NCI-H1417 treated with DMSO at 0.1 percent for 48 hours (cell line): ENCODE measurements at regions not wholly inside any gene's neighbourhood (a gene's known extent, or its start where the extent isn't known, plus 50 kb on each side); places are given as distances from the start of the nearest gene placed in this dataset.
"Not testable (repeated sequence)": the region's sequence is repeated elsewhere in the genome, so short reads cannot be mapped to it uniquely, and the experiment has no call there.

Experiments used
- DNase-seq: peaks from one replicate; lab custom pipeline; 2025; lab: John Stamatoyannopoulos, UW

GRCh38 chr17:74141612-74142011 is 61.9 kb upstream of the RPL38 start:
- DNase-seq, result no peak

DNA sequence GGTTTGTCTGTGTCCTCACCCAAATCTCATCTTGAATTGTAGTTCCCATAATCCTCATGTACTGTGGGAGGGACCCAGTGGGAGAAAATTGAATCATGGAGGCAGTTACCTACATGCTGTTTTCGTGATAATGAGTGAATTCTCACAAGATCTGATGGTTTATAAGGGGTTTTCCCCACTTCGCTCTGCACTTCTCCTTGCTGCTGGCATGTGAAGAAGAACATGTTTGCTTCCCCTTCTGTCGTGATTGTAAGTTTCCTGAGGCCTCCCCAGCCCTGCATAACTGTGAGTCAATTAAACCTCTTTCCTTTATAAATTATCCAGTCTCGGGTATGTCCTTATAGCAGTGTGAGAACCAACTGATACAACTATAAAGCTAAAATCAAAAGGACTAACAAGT is 60.2 kb upstream of the RPL38 start:
- not testable (repeated sequence) for DNase-seq

GRCh38 chr17:74145756-74146155 is 57.7 kb upstream of the RPL38 start:
- no peak for DNase-seq

DNA sequence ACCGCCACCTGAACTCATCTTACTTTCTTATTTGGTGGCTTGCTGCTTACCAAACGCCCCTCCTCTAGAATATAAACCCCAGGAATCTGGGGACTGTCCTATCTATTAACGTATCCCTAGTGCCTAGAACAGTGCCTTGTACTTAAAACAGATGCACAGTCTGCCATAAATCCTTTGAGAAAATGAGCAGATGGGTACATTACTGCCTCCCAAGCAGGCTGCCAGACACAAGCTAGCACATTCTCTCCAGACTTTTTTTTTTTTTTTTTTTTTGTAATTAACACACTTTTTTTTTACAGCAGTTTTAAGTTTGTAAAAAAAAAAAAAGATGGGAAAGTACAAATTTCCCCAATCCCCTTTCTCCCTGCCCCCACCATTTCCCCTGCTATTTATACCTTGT is 57.3 kb upstream of the RPL38 start:
- no peak for DNase-seq

- DNase-seq, result no peak
Observed at GRCh38 chr17:74147056-74147835, 56.2 kb upstream of the RPL38 start.

DNA sequence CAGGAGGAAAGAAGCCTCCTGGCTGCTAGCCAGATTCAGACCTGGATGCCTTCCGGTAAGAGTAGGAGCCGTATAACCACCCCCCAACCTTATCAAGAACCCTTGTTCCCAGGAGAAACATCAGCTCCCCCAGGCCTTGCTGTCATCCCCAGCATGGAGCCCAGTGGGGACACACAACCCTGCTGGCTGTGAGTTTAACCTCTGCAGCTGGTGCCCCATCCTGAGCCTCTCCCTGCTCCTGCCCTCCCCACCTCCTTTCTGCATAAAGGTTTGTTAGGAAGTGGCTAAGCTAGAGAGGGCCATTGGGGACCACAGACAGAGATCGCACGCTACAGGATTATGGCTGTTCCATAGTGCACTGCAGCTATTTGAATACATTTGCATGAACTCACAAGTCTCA is 55.5 kb upstream of the RPL38 start:
- DNase-seq, result no peak

DNA sequence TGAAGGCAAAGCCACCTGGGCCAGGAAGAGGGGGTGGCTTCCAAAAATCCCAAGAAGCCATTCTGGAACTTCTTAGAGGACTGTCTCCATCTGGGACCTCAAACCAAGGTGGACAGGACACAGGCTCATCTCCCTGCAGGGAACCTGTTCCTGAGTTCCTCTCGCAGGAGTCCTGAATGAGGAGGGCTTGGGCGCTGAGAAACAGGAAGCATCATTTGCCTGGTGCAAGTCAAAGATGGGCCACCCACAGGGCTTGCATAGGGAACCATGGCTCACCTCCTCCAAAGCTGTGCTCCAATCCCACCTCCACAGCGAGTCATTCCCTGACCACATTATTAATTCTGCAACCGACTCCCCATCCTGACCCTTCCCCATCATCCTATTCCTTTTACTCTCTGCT is 55.0 kb upstream of the RPL38 start:
- no peak for DNase-seq

DNA sequence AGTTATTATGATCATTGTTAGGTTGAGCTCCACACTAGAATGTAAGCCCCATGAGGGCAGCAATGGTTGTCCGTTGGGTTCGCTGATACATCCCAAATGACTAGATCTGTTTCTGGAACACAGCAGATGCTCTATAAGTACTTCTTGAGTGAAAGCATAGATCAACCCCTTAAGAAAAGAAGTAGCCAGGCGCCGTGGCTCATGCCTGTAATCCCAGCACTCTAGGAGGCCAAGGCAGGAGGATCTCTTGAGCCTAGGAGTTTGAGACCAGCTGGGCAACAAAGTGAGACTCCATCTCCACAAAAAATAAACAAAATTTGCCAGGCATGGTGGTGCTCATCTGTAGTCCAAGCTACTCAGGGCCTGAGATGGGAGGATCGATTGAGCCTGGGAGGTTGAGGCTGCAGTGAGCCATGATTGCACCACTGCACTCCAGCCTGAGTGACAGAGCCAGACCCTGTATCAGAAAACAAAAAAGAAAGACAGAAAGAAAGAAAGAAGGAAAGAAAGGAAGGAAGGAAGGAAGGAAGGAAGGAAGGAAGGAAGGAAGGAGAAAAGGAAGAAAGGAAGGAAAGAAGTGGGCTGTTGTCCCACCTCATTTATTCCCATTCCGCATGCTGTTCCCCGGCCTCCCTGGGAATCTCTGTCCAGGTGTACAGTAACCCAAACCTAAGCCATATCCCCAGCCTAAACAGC is 54.4 kb upstream of the RPL38 start:
- no peak for DNase-seq

GRCh38 chr17:74149597-74150427 is 53.7 kb upstream of the RPL38 start:
- no peak for DNase-seq

DNA sequence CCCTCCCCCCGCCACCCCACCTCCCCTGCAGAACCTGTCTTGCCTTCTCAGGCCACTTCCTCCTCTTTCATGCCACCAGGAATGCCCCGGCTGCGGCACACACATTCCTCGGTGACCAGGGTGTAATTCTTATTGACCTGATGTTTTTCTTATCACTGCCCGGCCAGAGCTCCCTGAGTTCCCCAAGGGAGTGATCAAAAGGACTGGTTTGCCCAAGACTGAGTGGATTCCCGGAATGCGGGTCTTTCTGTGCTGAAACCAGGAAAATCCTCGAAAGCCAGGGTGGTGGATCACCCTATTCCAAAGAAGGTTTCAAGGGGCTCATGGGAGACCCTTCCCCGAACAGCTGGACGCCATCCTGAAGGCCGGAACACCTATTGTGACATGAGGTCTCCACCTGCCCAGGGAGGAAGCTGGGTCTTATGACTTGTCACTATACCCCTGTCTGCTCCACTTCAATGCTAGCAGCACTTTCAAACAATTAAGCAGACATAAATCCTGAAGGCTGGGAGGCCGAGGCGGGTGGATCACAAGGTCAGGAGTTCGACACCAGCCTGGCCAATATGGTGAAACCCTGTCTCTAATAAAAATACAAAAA is 53.0 kb upstream of the RPL38 start:
- DNase-seq, result no peak

DNA sequence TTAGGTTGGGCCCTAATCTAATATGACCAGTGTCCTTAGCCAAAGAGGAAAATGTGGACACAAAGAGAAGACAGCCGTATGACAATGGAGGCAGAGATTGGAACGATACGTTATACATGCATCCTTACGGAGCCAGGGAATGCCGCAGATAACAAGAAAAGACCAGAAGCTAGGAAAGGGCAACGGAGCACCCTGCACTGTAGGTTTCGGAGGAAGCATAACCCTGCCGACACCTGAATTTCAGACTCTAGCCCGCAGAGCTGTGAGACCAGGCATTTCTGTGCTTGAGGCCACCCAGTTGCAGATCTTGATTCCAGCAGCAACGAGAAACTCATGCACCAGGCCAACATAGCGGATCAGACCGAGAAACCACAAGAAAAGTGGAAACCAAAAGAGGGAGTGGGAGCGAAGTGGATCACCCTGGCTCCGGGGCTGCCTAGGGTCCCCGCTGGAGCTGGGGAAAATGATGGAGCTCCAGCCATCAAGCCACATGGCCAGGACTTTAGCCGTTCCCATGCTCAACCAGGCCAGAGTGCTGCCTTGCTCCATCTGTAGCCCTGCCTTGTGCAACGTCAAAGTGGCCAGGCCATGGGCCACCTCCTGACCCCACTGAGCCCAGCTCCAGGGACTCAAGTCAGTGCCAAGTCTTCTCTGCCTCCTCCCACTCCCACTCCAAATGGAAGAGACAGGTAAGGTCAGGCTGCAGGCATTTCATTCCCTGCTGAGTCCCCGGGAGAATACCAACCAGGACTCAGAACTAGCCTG is 51.7 kb upstream of the RPL38 start:
- no peak for DNase-seq

DNA sequence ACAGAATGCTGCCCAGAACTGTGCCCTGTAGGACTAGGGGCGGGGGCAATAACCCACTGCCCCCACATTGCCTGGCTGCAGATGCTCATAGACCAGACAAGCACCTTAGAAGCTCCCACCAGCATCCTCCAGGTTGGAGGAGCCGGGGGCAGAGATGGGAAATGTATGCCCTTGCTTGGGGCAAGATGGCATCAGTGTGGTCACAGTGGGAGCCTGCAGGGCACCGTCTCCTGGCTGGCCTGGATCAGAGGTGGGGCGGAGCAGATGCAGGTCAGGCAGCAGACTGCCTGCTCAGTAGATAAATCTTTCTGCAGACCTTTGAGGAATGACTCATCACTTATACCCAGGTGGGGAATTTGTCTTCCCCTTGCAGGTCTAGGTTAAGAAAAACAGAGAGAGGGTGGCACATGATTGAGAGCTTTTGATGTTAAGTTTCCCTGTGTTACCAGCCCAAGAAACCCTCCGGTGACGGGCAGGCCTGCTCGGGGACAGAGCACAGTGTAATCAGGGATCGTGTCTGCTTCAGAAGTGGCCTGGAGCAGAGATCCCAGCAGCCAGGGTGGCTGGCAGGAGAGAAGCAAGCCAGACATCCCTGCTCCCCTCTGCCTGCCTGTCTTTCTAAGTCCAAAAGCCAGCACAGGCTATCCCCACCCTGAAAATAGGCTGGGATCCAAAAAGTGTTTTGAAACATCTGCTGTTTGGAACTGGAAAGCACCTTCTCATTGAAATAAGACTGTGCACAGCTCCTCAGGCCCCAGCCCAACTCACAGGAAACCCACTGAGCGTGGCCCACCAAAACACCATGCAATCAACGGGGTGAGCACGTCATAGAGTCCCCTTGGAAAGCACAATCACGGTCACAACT is 50.7 kb upstream of the RPL38 start:
- DNase-seq, result no peak

DNA sequence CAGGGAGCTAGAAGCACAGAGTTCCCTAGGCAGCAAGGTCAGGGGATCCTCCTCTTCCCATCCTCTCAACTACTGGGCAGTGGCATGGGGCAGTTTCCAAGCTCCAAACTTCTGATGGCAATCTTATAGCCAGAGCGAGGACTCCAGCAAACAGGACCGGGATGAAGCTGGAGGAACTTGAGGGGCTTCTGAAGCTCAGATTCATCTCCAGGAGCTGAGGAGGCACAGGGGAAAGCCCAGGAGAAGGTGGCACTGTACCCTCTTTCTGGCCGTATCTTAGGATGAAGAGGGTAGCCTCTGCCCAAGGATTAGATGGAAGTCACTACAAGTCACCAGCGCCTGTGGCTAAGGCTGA is 50.0 kb upstream of the RPL38 start:
- no peak for DNase-seq
